H9 (cell line): ENCODE measurements at regions not wholly inside any gene's neighbourhood (a gene's known extent, or its start where the extent isn't known, plus 50 kb on each side); places are given as distances from the start of the nearest gene placed in this dataset.

ENCODE experiments used
- DNase-seq: peaks from one replicate; pipeline ENCODE4 v3.0.0-alpha.2; 2017
- H2AFZ ChIP-seq: one replicate; pipeline ENCODE4 v1.6.1; 2013; ENCODE audit warnings: mild to moderate bottlenecking, low read length, control low read depth, moderate library complexity
- H2AK5ac ChIP-seq: 2 replicates; pipeline ENCODE4 v1.6.1; 2013; ENCODE audit warnings: low read length, control low read depth, mixed read lengths; ENCODE audit not compliant: insufficient read length
- H2BK120ac ChIP-seq: one replicate; pipeline ENCODE4 v1.6.1; 2013; ENCODE audit warnings: low read depth, mild to moderate bottlenecking, low read length, control low read depth, inconsistent platforms; ENCODE audit not compliant: poor library complexity, severe bottlenecking
- H2BK12ac ChIP-seq: 2 replicates; pipeline ENCODE4 v1.6.1; 2013; ENCODE audit warnings: low read length, control low read depth, mixed read lengths, low read depth; ENCODE audit not compliant: insufficient read length
- H2BK15ac ChIP-seq: 2 replicates; pipeline ENCODE4 v1.6.1; 2013; ENCODE audit warnings: low read depth, low read length, control low read depth
- H2BK20ac ChIP-seq: one replicate; pipeline ENCODE4 v1.6.1; 2013; ENCODE audit warnings: low read depth, mild to moderate bottlenecking, low read length, control low read depth, inconsistent platforms; ENCODE audit not compliant: poor library complexity, severe bottlenecking
- H2BK5ac ChIP-seq: 2 replicates; pipeline ENCODE4 v1.6.1; 2013; ENCODE audit warnings: low read length, control low read depth, mixed read lengths; ENCODE audit not compliant: insufficient read length
- H3K14ac ChIP-seq: 2 replicates; pipeline ENCODE4 v1.6.1; 2013; ENCODE audit warnings: low read length, control low read depth; ENCODE audit not compliant: insufficient read depth
- H3K18ac ChIP-seq: 2 replicates; pipeline ENCODE4 v1.6.1; 2013; ENCODE audit warnings: low read depth, mild to moderate bottlenecking, mixed read lengths, low read length, control low read depth; ENCODE audit not compliant: insufficient read length
- H3K23ac ChIP-seq: 2 replicates; pipeline ENCODE4 v1.6.1; 2013; ENCODE audit warnings: low read length, control low read depth, mixed read lengths, low read depth; ENCODE audit not compliant: insufficient read length
- H3K23me2 ChIP-seq: 2 replicates; pipeline ENCODE4 v1.6.1; 2013; ENCODE audit warnings: low read depth, mild to moderate bottlenecking, mixed read lengths, low read length, control low read depth; ENCODE audit not compliant: insufficient read length, poor library complexity, severe bottlenecking
- H3K27ac ChIP-seq: 2 replicates; pipeline ENCODE4 v1.5.1; 2013; ENCODE audit warnings: low read length, control low read depth, mixed read lengths, low read depth; ENCODE audit not compliant: insufficient read length
- H3K27me3 ChIP-seq: 2 replicates; pipeline ENCODE4 v1.6.1; 2013; ENCODE audit warnings: low read length, control low read depth, inconsistent platforms; ENCODE audit not compliant: insufficient read depth
- H3K4ac ChIP-seq: 2 replicates; pipeline ENCODE4 v1.6.1; 2013; ENCODE audit warnings: low read depth, mild to moderate bottlenecking, control low read depth, inconsistent platforms, low read length, moderate library complexity
- H3K4me1 ChIP-seq: 2 replicates; pipeline ENCODE4 v1.6.1; 2013; ENCODE audit warnings: low read length, control low read depth, inconsistent platforms; ENCODE audit not compliant: insufficient read depth
- H3K4me2 ChIP-seq: 2 replicates; pipeline ENCODE4 v1.6.1; 2013; ENCODE audit warnings: low read length, control low read depth, mixed read lengths; ENCODE audit not compliant: insufficient read length, insufficient read depth
- H3K56ac ChIP-seq: 2 replicates; pipeline ENCODE4 v1.6.1; 2013; ENCODE audit warnings: low read depth, mild to moderate bottlenecking, mixed read lengths, low read length, control low read depth; ENCODE audit not compliant: insufficient read length
- H3K79me1 ChIP-seq: 2 replicates; pipeline ENCODE4 v1.6.1; 2013; ENCODE audit warnings: low read depth, mild to moderate bottlenecking, moderate library complexity, low read length, control low read depth, inconsistent platforms; ENCODE audit not compliant: insufficient read depth, poor library complexity, severe bottlenecking
- H3K79me2 ChIP-seq: 2 replicates; pipeline ENCODE4 v1.6.1; 2013; ENCODE audit warnings: low read length, control low read depth, inconsistent platforms; ENCODE audit not compliant: insufficient read depth
- H3K9ac ChIP-seq: 2 replicates; pipeline ENCODE4 v1.6.1; 2013; ENCODE audit warnings: low read length, control low read depth, mixed read lengths; ENCODE audit not compliant: insufficient read length; ENCODE audit errors: extremely low read depth
- H3K9me3 ChIP-seq: one replicate; pipeline ENCODE4 v1.6.1; 2013; ENCODE audit warnings: low read depth, low read length, inconsistent platforms; ENCODE audit not compliant: control insufficient read depth
- H3T11ph ChIP-seq: one replicate; pipeline ENCODE4 v1.6.1; 2013; ENCODE audit warnings: mild to moderate bottlenecking, low read length, control low read depth, inconsistent platforms
- H4K20me1 ChIP-seq: one replicate; pipeline ENCODE4 v1.6.1; 2013; ENCODE audit not compliant: control insufficient read depth, insufficient read length, insufficient read depth
- H4K5ac ChIP-seq: 2 replicates; pipeline ENCODE4 v1.6.1; 2013; ENCODE audit warnings: low read depth, mild to moderate bottlenecking, mixed read lengths, low read length, control low read depth; ENCODE audit not compliant: insufficient read length
- H4K8ac ChIP-seq: replicated peaks from 2 replicates; pipeline ENCODE4 v1.6.1; 2013; ENCODE audit warnings: low read length, control low read depth, mixed read lengths, low read depth; ENCODE audit not compliant: insufficient read length
- H4K91ac ChIP-seq: 2 replicates; pipeline ENCODE4 v1.6.1; 2013; ENCODE audit warnings: low read depth, mild to moderate bottlenecking, moderate library complexity, mixed read lengths, low read length, control low read depth; ENCODE audit not compliant: insufficient read length
- H3K27ac Mint-ChIP-seq, 3 experiments: 2 replicates in 2 of 3; 3 replicates in 1 of 3; pipeline ENCODE4 v1.8.0; 2020 to 2021; ENCODE audit warnings: mixed read lengths in 3 of 3, mild to moderate bottlenecking in 1 of 3, moderate library complexity in 1 of 3
- H3K27me3 Mint-ChIP-seq: 2 replicates; pipeline ENCODE4 v1.8.0; 2021; ENCODE audit warnings: low read depth, mild to moderate bottlenecking, moderate library complexity, mixed read lengths
- H3K36me3 Mint-ChIP-seq, 3 experiments: 2 replicates in 2 of 3; 3 replicates in 1 of 3; pipeline ENCODE4 v1.8.0; 2020 to 2021; ENCODE audit warnings: low read depth in 3 of 3, mixed read lengths in 3 of 3; ENCODE audit not compliant: insufficient read depth in 1 of 3
- H3K4me1 Mint-ChIP-seq, 2 experiments: 2 replicates each; pipeline ENCODE4 v1.8.0; 2020; ENCODE audit warnings: mixed read lengths in 2 of 2
- H3K4me3 Mint-ChIP-seq, 2 experiments: 2 replicates in 1 of 2; 3 replicates in 1 of 2; pipeline ENCODE4 v1.8.0; 2020 to 2021; ENCODE audit warnings: mild to moderate bottlenecking in 2 of 2, mixed read lengths in 2 of 2, moderate library complexity in 1 of 2
- H3K9me3 Mint-ChIP-seq, 2 experiments: 2 replicates in 1 of 2; 3 replicates in 1 of 2; pipeline ENCODE4 v1.8.0; 2020; ENCODE audit warnings: mild to moderate bottlenecking in 2 of 2, mixed read lengths in 2 of 2, moderate library complexity in 1 of 2
- WGBS: extraction: QIAGEN DNeasy Blood & Tissue Kit; methylation state at CpG from one replicate; pipeline ENCODE4 v1.1.7; 2013; ENCODE audit warnings: missing lambda C conversion rate, low lambda C conversion rate, mixed read lengths; ENCODE audit not compliant: insufficient read length; ENCODE audit errors: extremely low coverage; 5-methylcytosine and 5-hydroxymethylcytosine counted together
- TF ChIP-seq, protein P1 (sequence below): fragments of 200-600 bp; sonication (generic); conservative IDR thresholded peaks from 3 replicates; pipeline ENCODE4 v1.8.0; 2021; ENCODE audit warnings: antibody characterized with exemption, mild to moderate bottlenecking

DNA sequence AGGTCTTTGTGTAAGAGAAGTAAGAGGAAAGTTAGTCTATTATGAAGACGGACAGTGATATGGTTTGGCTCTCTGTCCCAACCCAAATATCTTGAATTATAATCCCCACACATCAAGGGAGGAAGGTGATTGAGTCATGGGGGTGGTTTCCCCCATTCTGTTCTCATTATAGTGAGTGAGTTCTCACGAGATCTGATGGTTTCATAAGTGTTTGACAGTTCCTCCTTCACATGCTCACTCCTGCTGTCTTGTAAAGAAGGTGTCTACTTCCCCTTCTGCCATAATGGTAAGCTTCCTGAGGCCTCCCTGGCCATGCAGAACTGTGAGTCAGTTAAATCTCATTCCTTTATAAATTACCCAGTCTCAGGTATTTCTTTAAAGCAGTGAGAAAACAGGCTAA, 67.6 kb downstream of the NEURL3 start:
- no peak overlapping the region for H2BK120ac ChIP-seq
- no peak overlapping the region for H3K27ac ChIP-seq
- H3K9me3 ChIP-seq: peaks cover 15% of the 10 kb centered on the region
- no peak overlapping the region for H2BK15ac ChIP-seq
- no peak overlapping the region for H2AFZ ChIP-seq
- no peak overlapping the region for H3K23ac ChIP-seq
- no peaks in the 10 kb centered on the region for H3K27me3 ChIP-seq
- no peak overlapping the region for H2BK12ac ChIP-seq
- no peak overlapping the region for H3K18ac ChIP-seq
- H3K23me2 ChIP-seq: no peaks in the 10 kb centered on the region
- no peak overlapping the region for H4K8ac ChIP-seq
- H2AK5ac ChIP-seq: no peak overlapping the region
- no peak overlapping the region for H4K91ac ChIP-seq
- WGBS: no CpG with 5 or more reads among the region's 2 CpGs
- no peaks in the 10 kb centered on the region for H3K4me1 ChIP-seq
- no peak for DNase-seq
- no peak overlapping the region for H2BK20ac ChIP-seq
- no peak overlapping the region for H2BK5ac ChIP-seq
- H3K27ac Mint-ChIP-seq: peak overlapping the region in 1 of 3 experiments; percentile 25; a peak in 1 of 7 replicates
- H4K5ac ChIP-seq: no peak overlapping the region
- H3K27me3 Mint-ChIP-seq: no peaks in the 10 kb centered on the region; the same call in 1 of the 2 replicates
- H3K4me1 Mint-ChIP-seq: peaks cover 32 to 35% of the 10 kb centered on the region in 2 experiments
- peaks cover 41 to 42% of the 10 kb centered on the region in 2 experiments for H3K9me3 Mint-ChIP-seq
- H3K79me1 ChIP-seq: no peaks in the 10 kb centered on the region
- no peaks in the 10 kb centered on the region for H3K79me2 ChIP-seq
- no peak overlapping the region for H3K14ac ChIP-seq
- H4K20me1 ChIP-seq: no peaks in the 10 kb centered on the region
- TF ChIP-seq, protein P1, sequence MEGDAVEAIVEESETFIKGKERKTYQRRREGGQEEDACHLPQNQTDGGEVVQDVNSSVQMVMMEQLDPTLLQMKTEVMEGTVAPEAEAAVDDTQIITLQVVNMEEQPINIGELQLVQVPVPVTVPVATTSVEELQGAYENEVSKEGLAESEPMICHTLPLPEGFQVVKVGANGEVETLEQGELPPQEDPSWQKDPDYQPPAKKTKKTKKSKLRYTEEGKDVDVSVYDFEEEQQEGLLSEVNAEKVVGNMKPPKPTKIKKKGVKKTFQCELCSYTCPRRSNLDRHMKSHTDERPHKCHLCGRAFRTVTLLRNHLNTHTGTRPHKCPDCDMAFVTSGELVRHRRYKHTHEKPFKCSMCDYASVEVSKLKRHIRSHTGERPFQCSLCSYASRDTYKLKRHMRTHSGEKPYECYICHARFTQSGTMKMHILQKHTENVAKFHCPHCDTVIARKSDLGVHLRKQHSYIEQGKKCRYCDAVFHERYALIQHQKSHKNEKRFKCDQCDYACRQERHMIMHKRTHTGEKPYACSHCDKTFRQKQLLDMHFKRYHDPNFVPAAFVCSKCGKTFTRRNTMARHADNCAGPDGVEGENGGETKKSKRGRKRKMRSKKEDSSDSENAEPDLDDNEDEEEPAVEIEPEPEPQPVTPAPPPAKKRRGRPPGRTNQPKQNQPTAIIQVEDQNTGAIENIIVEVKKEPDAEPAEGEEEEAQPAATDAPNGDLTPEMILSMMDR: no peak
- no peak overlapping the region for H3T11ph ChIP-seq
- no peak overlapping the region for H3K4ac ChIP-seq
- no peak overlapping the region for H3K4me2 ChIP-seq
- H3K36me3 Mint-ChIP-seq: peaks cover 22 to 40% (median 35%) of the 10 kb centered on the region in 3 experiments
- no peak overlapping the region for H3K56ac ChIP-seq
- no peak overlapping the region for H3K9ac ChIP-seq
- no peak overlapping the region for H3K4me3 Mint-ChIP-seq
